HG03378 (cell line): ENCODE measurements at regions not wholly inside any gene's neighbourhood (a gene's known extent, or its start where the extent isn't known, plus 50 kb on each side); places are given as distances from the start of the nearest gene placed in this dataset.

Source experiments
- ATAC-seq: cut with Tn5 transposase; IDR thresholded peaks from one replicate; pipeline ENCODE4 v1.9.1; 2021; ENCODE audit warnings: mild to moderate bottlenecking, moderate library complexity; ENCODE audit not compliant: unreplicated experiment

GRCh38 chr10:62652564-62652963, 152.0 kb upstream of the ADO start:
- ATAC-seq, result no peak

- peak; percentile 77 for ATAC-seq
These were observed 151.3 kb upstream of the ADO start for GRCh38 chr10:62653254-62653653.

GRCh38 chr10:62654966-62655336, 149.6 kb upstream of the ADO start:
- ATAC-seq, result no peak

GRCh38 chr10:62655337-62655994, 149.1 kb upstream of the ADO start:
- peak; percentile 87 for ATAC-seq

GRCh38 chr10:62657244-62657835, 147.2 kb upstream of the ADO start:
- no peak for ATAC-seq

- no peak for ATAC-seq
These were observed 146.0 kb upstream of the ADO start for GRCh38 chr10:62658516-62658915.

GRCh38 chr10:62661143-62661542, 143.4 kb upstream of the ADO start:
- ATAC-seq, result no peak

GRCh38 chr10:62662486-62662885, 142.0 kb upstream of the ADO start:
- ATAC-seq, result no peak

- no peak for ATAC-seq
These were observed 138.7 kb upstream of the ADO start for GRCh38 chr10:62665771-62666170.

GRCh38 chr10:62666275-62666674, 138.2 kb upstream of the ADO start:
- ATAC-seq, result no peak

GRCh38 chr10:62669341-62669740, 135.2 kb upstream of the ADO start:
- no peak for ATAC-seq

- ATAC-seq, result no peak
These were observed 133.4 kb upstream of the ADO start for GRCh38 chr10:62671104-62671503.

GRCh38 chr10:62681211-62681940, 123.1 kb upstream of the ADO start:
- ATAC-seq, result peak; percentile 97

GRCh38 chr10:62684911-62685310, 119.6 kb upstream of the ADO start:
- ATAC-seq, result no peak

GRCh38 chr10:62687230-62687748, 117.2 kb upstream of the ADO start:
- ATAC-seq, result no peak

GRCh38 chr10:62688971-62689700, 115.4 kb upstream of the ADO start:
- no peak for ATAC-seq

GRCh38 chr10:62689712-62690111, 114.8 kb upstream of the ADO start:
- ATAC-seq, result peak; percentile 57

GRCh38 chr10:62690703-62691102, 113.8 kb upstream of the ADO start:
- no peak for ATAC-seq

- no peak for ATAC-seq
These were observed 113.2 kb upstream of the ADO start for GRCh38 chr10:62691336-62691735.

GRCh38 chr10:62692085-62692484, 112.4 kb upstream of the ADO start:
- no peak for ATAC-seq

GRCh38 chr10:62693306-62693705, 111.2 kb upstream of the ADO start:
- no peak for ATAC-seq
